ENCODE measurements at regions not wholly inside any gene's neighbourhood (a gene's known extent, or its start where the extent isn't known, plus 50 kb on each side); places are given as distances from the start of the nearest gene placed in this dataset.

DNA sequence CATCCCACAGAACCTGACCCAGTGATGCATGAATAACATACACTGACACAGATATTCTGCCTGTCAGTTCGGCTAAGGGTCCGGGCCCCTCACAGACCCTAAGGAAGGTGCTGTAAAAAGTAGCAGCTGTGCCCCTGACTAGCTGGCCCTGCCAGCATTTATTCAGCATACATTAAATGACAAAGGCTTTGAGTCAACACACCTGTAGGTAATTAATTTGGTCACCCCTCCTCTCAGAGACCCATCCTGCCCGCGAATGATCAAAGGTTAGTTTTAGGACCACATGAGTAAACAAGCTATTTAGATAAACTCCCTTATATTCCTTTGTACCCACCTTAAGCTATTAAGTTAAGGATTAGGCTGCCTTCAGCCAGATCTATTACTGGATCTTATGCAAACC, 429.0 kb upstream of the NWD2 start:
- Mint-ChIP-seq H3K36me3 (ENCODE audit: low read depth) (no peaks in the 10 kb centered on the region), H3K27me3 (no peaks in the 10 kb centered on the region), H3K27ac (no peak overlapping the region), H3K4me1 (no peaks in the 10 kb centered on the region), H3K4me3 (no peak overlapping the region), H3K9me3 (no peaks in the 10 kb centered on the region)
- DNase-seq (no peak), ATAC-seq (ENCODE audit: low read depth) (no peak)
- no peak for TF ChIP-seq CTCF (IDR thresholded peaks at IDR 0.05)
- ChIA-PET CTCF (no interaction called here), POLR2A (no interaction called here)
- intact Hi-C loops (cut with micrococcal nuclease), result no loop called here

- Mint-ChIP-seq H3K4me3 (no peak overlapping the region), H3K4me1 (no peaks in the 10 kb centered on the region), H3K27me3 (no peaks in the 10 kb centered on the region), H3K27ac (no peak overlapping the region), H3K9me3 (peaks cover 6% of the 10 kb centered on the region), H3K36me3 (ENCODE audit: low read depth) (no peaks in the 10 kb centered on the region)
- DNase-seq (no peak), ATAC-seq (ENCODE audit: low read depth) (no peak)
- intact Hi-C loops (cut with micrococcal nuclease), result no loop called here
- CTCF ChIA-PET, result no interaction called here
- POLR2A ChIA-PET, result no interaction called here
- no peak for TF ChIP-seq CTCF (IDR thresholded peaks at IDR 0.05)
Measured at GRCh38 chr4:36823199-36823967, 421.2 kb upstream of the NWD2 start.

GRCh38 chr4:36824682-36825081, 419.9 kb upstream of the NWD2 start:
- POLR2A ChIA-PET, result no interaction called here
- H3K4me3 Mint-ChIP-seq, result no peak overlapping the region
- no peaks in the 10 kb centered on the region for H3K36me3 Mint-ChIP-seq (ENCODE audit: low read depth)
- DNase-seq, result no peak
- ATAC-seq (ENCODE audit: low read depth), result no peak
- intact Hi-C loops (cut with micrococcal nuclease), result no loop called here
- H3K9me3 Mint-ChIP-seq, result peaks cover 6% of the 10 kb centered on the region
- TF ChIP-seq CTCF (IDR thresholded peaks at IDR 0.05), result no peak
- no peaks in the 10 kb centered on the region for H3K4me1 Mint-ChIP-seq
- H3K27me3 Mint-ChIP-seq, result no peaks in the 10 kb centered on the region
- CTCF ChIA-PET, result no interaction called here
- H3K27ac Mint-ChIP-seq, result no peak overlapping the region

- Mint-ChIP-seq H3K4me3 (no peak overlapping the region), H3K27ac (no peak overlapping the region), H3K27me3 (no peaks in the 10 kb centered on the region), H3K36me3 (ENCODE audit: low read depth) (no peaks in the 10 kb centered on the region), H3K9me3 (no peaks in the 10 kb centered on the region), H3K4me1 (no peaks in the 10 kb centered on the region)
- CTCF ChIA-PET, result no interaction called here
- TF ChIP-seq CTCF (IDR thresholded peaks at IDR 0.05), result no peak
- POLR2A ChIA-PET, result no interaction called here
- no peak for ATAC-seq (ENCODE audit: low read depth)
- intact Hi-C loops (cut with micrococcal nuclease), result no loop called here
- DNase-seq, result no peak
Measured at GRCh38 chr4:36835246-36835645, 409.3 kb upstream of the NWD2 start.

DNA sequence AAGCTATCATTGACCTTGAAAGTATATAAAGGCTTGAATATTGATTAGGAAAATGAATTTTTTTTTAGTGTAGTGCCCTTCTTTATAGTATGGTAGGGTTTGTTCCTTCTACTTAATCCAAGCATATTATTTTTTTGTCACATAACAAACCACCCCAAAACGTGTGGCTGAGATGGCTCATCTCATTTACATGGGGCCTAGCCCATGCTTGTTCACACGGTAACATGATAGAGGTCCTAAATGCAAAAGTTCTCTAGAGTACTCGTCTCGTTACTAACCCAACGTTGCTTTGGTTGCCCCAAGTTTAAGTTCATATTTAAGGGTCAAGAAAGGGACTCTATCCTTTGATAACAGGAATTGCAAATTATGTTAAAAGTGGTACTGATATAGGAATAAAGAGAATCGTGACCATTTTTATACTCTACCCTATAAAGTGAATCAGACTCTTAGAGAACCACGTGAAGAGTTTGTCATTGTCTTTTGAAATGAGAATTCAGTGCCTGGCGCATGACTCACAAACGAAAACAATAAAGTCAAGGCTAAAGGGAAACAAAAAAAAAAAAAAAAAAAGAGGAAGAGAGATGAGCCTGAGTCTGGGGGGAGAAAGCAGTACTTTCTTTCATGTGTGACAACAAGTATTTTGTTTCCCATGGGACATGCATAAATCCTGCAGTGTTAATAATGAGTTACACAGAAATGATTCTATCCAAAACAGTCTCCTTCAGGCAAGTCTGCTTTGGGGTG, 402.8 kb upstream of the NWD2 start:
- Mint-ChIP-seq H3K36me3 (ENCODE audit: low read depth) (no peaks in the 10 kb centered on the region), H3K4me1 (peaks cover 5% of the 10 kb centered on the region), H3K9me3 (no peaks in the 10 kb centered on the region), H3K4me3 (no peak overlapping the region), H3K27me3 (no peaks in the 10 kb centered on the region), H3K27ac (no peak overlapping the region)
- ATAC-seq (ENCODE audit: low read depth) (no peak), DNase-seq (no peak)
- intact Hi-C loops (cut with micrococcal nuclease), result no loop called here
- ChIA-PET CTCF (no interaction called here), POLR2A (no interaction called here)
- no peak for TF ChIP-seq CTCF (IDR thresholded peaks at IDR 0.05)

All from activated B cell treated with CpG ODN at 0.5 μM for 24 hours (primary cell).